ENCODE measurements at regions not wholly inside any gene's neighbourhood (a gene's known extent, or its start where the extent isn't known, plus 50 kb on each side); places are given as distances from the start of the nearest gene placed in this dataset.

GRCh38 chr10:78375854-78376785 lies 342.5 kb downstream of the RPS24 start:
- Histone ChIP-seq H3K4me3 (ENCODE audit: low read depth, low read length, poor library complexity, severe bottlenecking) (no peak overlapping the region), H3K9ac (ENCODE audit: low read length) (no peak overlapping the region), H3K79me2 (ENCODE audit: insufficient read depth, low read length) (no peaks in the 10 kb centered on the region), H3K9me2 (ENCODE audit: low read depth, low read length) (no peaks in the 10 kb centered on the region), H3K27ac (ENCODE audit: low read depth, low read length, poor library complexity, severe bottlenecking) (no peak overlapping the region), H2AFZ (ENCODE audit: low read length) (no peak overlapping the region), H3K27me3 (ENCODE audit: insufficient read depth, low read length) (0 out of 2 replicates have a peak, but pooled peaks cover 3% of the 10 kb centered on the region), H3F3A (ENCODE audit: insufficient read depth, low read length) (no peaks in the 10 kb centered on the region), H3K4me2 (ENCODE audit: low read length) (no peak overlapping the region), H3K36me3 (ENCODE audit: insufficient read depth, low read length) (no peaks in the 10 kb centered on the region), H3K4me1 (ENCODE audit: insufficient read depth, low read length, severe bottlenecking) (no peaks in the 10 kb centered on the region), H4K20me1 (ENCODE audit: insufficient read depth, low read length) (no peaks in the 10 kb centered on the region), H3K9me3 (ENCODE audit: low read length) (no peaks in the 10 kb centered on the region)
- no peak for TF ChIP-seq EZH2 (IDR thresholded peaks at IDR 0.05; ENCODE audit: borderline replicate concordance, low read length)
- TF ChIP-seq, protein P1, sequence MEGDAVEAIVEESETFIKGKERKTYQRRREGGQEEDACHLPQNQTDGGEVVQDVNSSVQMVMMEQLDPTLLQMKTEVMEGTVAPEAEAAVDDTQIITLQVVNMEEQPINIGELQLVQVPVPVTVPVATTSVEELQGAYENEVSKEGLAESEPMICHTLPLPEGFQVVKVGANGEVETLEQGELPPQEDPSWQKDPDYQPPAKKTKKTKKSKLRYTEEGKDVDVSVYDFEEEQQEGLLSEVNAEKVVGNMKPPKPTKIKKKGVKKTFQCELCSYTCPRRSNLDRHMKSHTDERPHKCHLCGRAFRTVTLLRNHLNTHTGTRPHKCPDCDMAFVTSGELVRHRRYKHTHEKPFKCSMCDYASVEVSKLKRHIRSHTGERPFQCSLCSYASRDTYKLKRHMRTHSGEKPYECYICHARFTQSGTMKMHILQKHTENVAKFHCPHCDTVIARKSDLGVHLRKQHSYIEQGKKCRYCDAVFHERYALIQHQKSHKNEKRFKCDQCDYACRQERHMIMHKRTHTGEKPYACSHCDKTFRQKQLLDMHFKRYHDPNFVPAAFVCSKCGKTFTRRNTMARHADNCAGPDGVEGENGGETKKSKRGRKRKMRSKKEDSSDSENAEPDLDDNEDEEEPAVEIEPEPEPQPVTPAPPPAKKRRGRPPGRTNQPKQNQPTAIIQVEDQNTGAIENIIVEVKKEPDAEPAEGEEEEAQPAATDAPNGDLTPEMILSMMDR (IDR thresholded peaks at IDR 0.05; ENCODE audit: low read length) = no peak

DNA sequence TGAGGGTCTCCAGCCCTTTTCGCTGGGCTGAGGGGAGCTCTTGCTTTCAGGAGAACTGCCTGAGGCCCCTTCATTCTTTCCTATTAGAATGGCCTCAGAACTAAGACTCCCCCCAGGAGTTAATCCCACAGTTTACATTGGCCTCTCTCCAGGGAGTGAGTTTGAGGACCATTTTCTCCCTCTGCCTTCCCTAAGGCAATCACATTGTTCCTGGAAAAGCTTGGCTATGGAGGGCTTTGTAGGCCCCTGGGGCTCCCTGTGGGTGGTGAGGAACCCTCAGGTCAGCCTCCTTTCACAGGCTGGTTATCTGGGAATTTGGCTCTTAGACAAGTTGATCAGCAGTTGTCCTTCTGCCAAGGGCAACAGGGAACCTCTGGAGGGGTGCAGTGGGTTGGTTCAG lies 343.7 kb downstream of the RPS24 start:
- Histone ChIP-seq H2AFZ (ENCODE audit: low read length) (no peak overlapping the region), H3K9ac (ENCODE audit: low read length) (no peak overlapping the region), H3K4me1 (ENCODE audit: insufficient read depth, low read length, severe bottlenecking) (no peaks in the 10 kb centered on the region), H4K20me1 (ENCODE audit: insufficient read depth, low read length) (no peaks in the 10 kb centered on the region), H3K79me2 (ENCODE audit: insufficient read depth, low read length) (no peaks in the 10 kb centered on the region), H3F3A (ENCODE audit: insufficient read depth, low read length) (no peaks in the 10 kb centered on the region), H3K9me3 (ENCODE audit: low read length) (no peaks in the 10 kb centered on the region), H3K27me3 (ENCODE audit: insufficient read depth, low read length) (0 out of 2 replicates have a peak, but pooled peaks cover 3% of the 10 kb centered on the region), H3K4me3 (ENCODE audit: low read depth, low read length, poor library complexity, severe bottlenecking) (no peak overlapping the region), H3K4me2 (ENCODE audit: low read length) (no peak overlapping the region), H3K9me2 (ENCODE audit: low read depth, low read length) (no peaks in the 10 kb centered on the region), H3K36me3 (ENCODE audit: insufficient read depth, low read length) (no peaks in the 10 kb centered on the region), H3K27ac (ENCODE audit: low read depth, low read length, poor library complexity, severe bottlenecking) (no peak overlapping the region)
- TF ChIP-seq EZH2 (IDR thresholded peaks at IDR 0.05; ENCODE audit: borderline replicate concordance, low read length) = no peak
- TF ChIP-seq, protein P1 (IDR thresholded peaks at IDR 0.05; ENCODE audit: low read length) = no peak

DNA sequence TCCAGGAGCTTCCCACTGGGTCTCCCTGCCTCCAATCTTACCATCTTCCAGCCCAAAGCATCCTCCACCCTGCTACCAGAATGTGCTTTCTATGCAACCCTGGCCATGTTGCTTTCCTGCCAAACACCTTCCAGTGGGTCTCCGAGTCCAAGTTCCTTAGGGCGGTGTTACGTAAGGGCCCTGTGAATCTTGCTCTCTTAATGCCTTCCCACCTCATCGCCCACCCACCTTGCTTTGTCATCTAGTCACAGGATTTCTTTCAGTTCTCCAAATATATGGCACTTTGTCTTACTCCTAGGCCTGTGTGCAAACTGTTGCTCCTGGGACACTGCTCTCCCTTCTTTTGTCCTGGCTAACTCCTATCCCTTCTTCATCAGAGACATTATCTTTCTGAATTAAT lies 344.5 kb downstream of the RPS24 start:
- Histone ChIP-seq H4K20me1 (ENCODE audit: insufficient read depth, low read length) (no peaks in the 10 kb centered on the region), H3K4me3 (ENCODE audit: low read depth, low read length, poor library complexity, severe bottlenecking) (no peak overlapping the region), H3K4me1 (ENCODE audit: insufficient read depth, low read length, severe bottlenecking) (no peaks in the 10 kb centered on the region), H3K9me2 (ENCODE audit: low read depth, low read length) (no peaks in the 10 kb centered on the region), H3F3A (ENCODE audit: insufficient read depth, low read length) (no peaks in the 10 kb centered on the region), H3K79me2 (ENCODE audit: insufficient read depth, low read length) (no peaks in the 10 kb centered on the region), H3K27me3 (ENCODE audit: insufficient read depth, low read length) (0 out of 2 replicates have a peak, but pooled peaks cover 3% of the 10 kb centered on the region), H3K9me3 (ENCODE audit: low read length) (no peaks in the 10 kb centered on the region), H3K4me2 (ENCODE audit: low read length) (no peak overlapping the region), H3K36me3 (ENCODE audit: insufficient read depth, low read length) (no peaks in the 10 kb centered on the region), H3K9ac (ENCODE audit: low read length) (no peak overlapping the region), H2AFZ (ENCODE audit: low read length) (no peak overlapping the region), H3K27ac (ENCODE audit: low read depth, low read length, poor library complexity, severe bottlenecking) (no peak overlapping the region)
- TF ChIP-seq EZH2 (IDR thresholded peaks at IDR 0.05; ENCODE audit: borderline replicate concordance, low read length) = no peak
- TF ChIP-seq, protein P1 (IDR thresholded peaks at IDR 0.05; ENCODE audit: low read length) = no peak
